HG02870 (cell line): ENCODE measurements at regions not wholly inside any gene's neighbourhood (a gene's known extent, or its start where the extent isn't known, plus 50 kb on each side); places are given as distances from the start of the nearest gene placed in this dataset.

Experiments
- ATAC-seq: cut with Tn5 transposase; IDR thresholded peaks from one replicate; pipeline ENCODE4 v1.9.1; 2021; ENCODE audit warnings: mild to moderate bottlenecking, moderate library complexity; ENCODE audit not compliant: unreplicated experiment

DNA sequence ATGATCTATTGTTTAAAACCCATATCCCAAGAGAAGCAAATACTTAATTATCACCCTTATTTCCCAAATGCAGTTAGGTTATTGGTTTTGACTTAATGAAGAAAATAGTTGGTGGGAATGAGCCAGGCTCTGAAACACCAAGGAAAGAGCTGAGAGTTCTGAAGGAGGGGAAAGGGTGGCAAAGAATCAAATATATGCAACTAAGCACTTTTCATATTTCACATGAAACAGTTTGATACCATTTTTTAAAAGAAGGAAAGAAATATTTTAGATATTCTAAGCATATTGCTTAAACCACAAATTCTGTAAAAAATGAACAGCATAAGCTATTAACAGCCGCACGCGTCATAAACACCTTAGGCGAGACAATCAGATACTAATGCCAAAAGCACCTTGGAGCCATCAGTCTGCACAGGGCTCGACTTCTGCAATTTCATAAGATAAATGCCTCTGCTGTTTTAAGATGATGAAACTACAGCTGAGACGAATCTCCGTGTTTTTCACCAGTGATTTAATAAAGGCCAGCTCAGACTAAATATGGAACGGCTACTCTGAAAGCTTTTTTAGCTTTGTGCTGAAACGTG lies 371.7 kb downstream of the EN1 start:
- ATAC-seq, result no peak

DNA sequence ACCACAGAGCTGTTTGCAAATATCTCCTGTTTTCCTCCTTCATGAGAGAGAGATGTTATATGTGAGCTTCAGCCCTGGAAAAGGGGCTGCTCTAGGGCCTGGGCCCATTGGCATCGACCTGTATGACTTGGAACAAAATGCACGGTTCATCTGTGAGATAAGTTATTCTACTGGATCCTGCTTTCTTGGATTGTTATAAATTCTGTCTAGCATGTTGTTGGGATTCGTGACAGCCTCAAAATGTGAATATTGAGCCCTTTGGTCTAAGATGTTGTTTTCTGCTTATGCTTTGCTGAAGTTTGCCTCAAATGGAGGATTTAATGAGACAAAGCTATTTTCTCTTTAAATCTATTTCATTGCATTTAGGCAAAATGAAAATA lies 372.9 kb downstream of the EN1 start:
- no peak for ATAC-seq

DNA sequence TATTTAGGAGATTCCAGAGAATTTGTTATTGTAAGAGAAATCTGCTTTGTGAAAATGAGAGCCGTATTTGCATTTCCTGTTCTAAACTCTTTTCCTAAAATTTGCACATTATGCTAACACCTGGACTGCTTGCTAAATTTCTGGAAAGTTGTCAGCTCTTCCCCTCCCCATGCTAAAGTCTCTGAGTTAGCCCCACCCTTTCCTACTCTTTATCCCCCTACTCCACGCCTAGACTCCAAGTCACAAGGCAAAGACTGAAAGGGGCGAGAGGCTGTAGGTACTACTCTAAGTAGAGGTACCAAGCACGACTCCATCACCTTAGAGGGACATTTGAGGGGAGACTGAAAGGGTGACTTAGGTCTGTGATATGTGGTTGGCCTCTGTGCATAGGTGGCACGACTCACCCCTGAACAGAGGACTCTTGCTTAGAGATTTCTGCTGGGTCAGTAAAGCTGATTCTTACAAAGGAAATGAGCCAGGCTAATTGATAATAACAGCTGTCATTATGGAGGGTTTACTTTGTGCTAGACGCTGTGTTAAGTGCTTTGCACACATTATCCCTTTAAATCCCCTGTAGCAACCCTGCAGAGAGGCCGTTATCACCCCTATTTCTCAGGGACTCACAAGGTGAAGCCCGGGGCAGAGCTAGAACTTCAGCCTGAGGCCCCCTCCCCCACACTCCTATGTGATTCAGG lies 373.5 kb downstream of the EN1 start:
- ATAC-seq, result no peak

DNA sequence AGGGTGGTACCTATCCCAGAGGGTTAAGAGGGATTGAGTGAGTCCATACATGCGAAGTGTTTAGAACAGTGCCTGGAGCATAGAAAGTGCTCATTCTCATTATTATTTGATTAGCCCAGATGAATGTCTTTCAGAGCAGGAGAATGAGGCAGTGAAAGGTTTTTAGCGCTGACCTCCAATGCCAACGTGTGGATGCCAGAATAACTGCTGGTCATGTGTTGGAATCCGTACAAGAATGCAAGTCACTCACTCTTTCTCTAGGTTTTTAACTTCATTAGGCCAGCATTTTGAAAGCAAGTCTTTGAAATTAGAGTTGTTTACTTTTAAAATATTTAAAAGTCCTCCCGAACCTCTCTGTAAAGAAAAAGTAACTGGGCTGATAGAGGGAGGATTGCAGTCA lies 374.2 kb downstream of the EN1 start:
- ATAC-seq, result no peak

- no peak for ATAC-seq
Observed at GRCh38 chr2:118470297-118470696, 377.2 kb downstream of the EN1 start.

GRCh38 chr2:118469103-118469502 lies 378.3 kb downstream of the EN1 start:
- no peak for ATAC-seq

GRCh38 chr2:118464546-118465265 lies 376.4 kb downstream of the INSIG2 start:
- no peak for ATAC-seq

DNA sequence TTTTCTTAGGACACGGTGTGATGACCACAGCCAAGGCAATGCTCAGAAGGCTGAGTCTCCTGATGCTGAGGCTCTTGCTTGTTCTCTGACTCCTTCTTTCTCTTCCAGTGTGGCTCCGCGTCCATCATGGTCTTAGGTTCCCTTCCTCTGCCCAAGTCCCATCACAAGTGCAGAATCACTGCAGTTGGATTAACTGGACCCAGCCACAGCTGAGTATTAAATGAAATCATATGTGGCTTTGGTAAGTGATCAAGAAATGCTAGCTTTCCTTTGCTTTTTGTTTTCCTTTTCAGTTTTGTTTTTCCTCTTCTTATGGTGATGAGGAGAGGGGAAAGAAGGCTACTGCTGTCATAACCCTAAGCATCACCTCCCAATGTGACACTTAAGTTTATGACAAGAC lies 375.8 kb downstream of the INSIG2 start:
- no peak for ATAC-seq

GRCh38 chr2:118460425-118460824 lies 372.2 kb downstream of the INSIG2 start:
- no peak for ATAC-seq

GRCh38 chr2:118459426-118459825 lies 371.2 kb downstream of the INSIG2 start:
- no peak for ATAC-seq

- ATAC-seq, result no peak
Observed at GRCh38 chr2:118457951-118458350, 369.7 kb downstream of the INSIG2 start.

DNA sequence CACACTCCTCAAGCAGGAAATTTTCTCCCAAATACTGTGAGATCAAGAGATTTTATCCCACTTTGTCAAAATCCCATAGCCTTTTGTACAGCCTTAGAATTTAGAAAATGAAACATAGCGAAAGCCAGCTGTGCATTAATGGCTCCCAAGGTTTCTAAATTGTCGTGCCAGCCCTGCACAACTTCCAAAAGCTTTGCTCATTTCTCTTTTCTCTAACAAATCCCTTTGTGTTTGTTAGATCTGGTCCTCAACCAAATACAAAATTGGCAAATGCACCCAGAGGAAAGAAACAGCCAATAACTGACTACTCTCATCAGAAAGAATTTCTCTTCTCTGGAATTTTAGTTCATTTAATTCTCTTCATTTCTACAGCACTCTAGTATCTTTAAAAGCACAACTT lies 361.1 kb downstream of the INSIG2 start:
- ATAC-seq, result no peak

- no peak for ATAC-seq
Observed at GRCh38 chr2:118443596-118443995, 355.3 kb downstream of the INSIG2 start.

GRCh38 chr2:118442996-118443553 lies 354.8 kb downstream of the INSIG2 start:
- no peak for ATAC-seq

DNA sequence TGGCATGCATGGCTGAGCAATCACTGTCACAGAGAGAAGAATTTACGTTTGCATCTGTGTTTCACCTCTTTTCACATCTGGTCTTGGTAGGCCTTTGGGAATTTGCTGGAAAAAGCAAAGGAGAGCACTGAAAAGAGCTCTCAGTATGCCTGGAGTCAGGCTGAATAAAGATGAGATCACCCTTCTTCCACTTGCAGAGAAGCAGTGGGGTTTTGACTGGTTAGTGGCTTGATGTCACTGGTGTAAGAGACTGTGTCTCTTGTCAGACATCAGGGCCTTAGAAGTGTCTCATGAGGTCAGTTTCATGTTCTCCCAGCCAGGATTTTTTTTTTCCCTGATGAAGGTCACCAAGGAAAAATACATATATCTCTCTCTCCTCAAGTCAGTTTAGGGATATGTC lies 353.8 kb downstream of the INSIG2 start:
- ATAC-seq, result no peak

DNA sequence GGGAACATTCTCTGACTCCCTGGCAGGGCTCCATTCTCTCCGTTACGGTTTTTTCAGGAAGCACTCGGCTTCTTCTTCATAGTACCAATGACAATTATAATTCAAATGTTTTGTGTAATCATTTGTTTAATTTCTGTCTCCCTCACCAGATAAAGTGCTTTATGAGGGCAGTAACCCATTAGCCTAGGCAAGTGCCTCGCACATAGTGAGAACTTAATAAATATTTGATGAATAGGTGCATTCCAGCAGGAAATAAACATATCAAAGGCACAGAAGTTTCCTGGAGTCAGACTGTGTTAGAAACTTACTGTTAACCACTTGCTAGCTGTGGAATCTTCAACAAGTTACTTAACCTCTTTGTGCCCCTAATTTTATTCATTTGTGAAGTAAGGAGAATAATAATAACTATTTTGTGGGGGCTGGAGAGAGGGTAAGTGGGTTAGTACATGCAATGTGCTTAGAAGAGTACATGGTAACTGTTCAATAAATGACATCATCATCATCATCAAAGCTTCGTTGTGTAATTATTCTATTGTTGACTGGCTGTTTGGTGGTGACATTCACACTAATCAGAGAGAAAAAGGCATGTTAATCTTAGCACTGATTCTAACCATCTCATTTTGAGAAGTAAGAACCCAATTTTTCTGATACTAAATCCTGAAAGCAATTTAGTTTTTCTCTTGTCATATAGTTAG lies 352.3 kb downstream of the INSIG2 start:
- ATAC-seq, result no peak

GRCh38 chr2:118437501-118437900 lies 349.2 kb downstream of the INSIG2 start:
- no peak for ATAC-seq

GRCh38 chr2:118431997-118432396 lies 343.7 kb downstream of the INSIG2 start:
- no peak for ATAC-seq

DNA sequence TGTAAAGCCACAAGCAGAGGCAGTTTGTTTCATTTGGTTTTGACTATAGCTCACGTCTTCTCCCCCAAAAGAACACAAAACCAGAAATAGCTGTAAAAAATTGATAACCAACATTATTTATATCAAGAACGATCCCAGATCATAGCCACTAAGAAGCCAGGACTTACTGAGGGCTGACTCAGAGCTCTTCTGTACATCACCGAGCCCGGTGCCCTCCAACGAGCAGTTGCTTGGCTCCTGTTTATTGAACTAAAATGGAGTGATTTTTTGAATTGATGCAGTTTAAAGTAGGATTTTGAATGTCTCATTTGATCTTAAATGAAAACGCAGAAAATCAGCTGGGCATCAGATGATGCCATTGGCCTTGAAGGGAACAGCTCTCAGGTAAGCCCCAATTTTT lies 343.3 kb downstream of the INSIG2 start:
- ATAC-seq, result no peak

DNA sequence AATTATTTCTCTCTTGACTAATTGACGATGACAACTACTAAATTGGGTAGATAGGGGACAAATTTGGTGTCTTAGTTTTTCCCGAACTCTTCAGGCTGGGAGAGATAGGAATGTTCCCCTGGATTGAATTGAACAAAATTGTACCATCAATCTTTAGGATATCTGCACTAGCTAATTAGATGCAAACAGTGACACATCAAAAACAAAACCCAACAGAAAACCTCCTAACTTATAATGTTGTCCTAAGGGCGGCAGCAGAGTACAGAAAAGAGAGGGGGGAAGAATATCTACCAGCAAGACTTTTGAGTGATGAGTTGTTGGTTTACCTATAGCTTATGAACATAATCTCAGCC lies 342.9 kb downstream of the INSIG2 start:
- ATAC-seq, result no peak

- ATAC-seq, result no peak
Observed at GRCh38 chr2:118430510-118431164, 342.4 kb downstream of the INSIG2 start.
